Smooth muscle cell (in vitro differentiated cells): ENCODE measurements at regions not wholly inside any gene's neighbourhood (a gene's known extent, or its start where the extent isn't known, plus 50 kb on each side); places are given as distances from the start of the nearest gene placed in this dataset.
"Not testable (repeated sequence)": the region's sequence is repeated elsewhere in the genome, so short reads cannot be mapped to it uniquely, and the experiment has no call there.

Experiments used
- DNase-seq: peaks from one replicate; lab custom pipeline; 2025; ENCODE audit not compliant: unreplicated experiment; lab: John Stamatoyannopoulos, UW
- H2AFZ ChIP-seq: fragments of 200-600 bp; sonication (generic); 2 replicates; pipeline ENCODE4 v1.6.0; 2016; ENCODE audit warnings: antibody characterized with exemption, low read depth, mild to moderate bottlenecking
- H3F3A ChIP-seq: fragments of 200-600 bp; sonication (generic); 2 replicates; pipeline ENCODE4 v1.6.0; 2017; ENCODE audit warnings: antibody characterized with exemption, low read depth
- H3K27ac ChIP-seq: fragments of 200-600 bp; sonication (generic); 2 replicates; pipeline ENCODE4 v1.5.1; 2016; ENCODE audit warnings: low read depth, mild to moderate bottlenecking
- H3K27me3 ChIP-seq: fragments of 200-600 bp; sonication (generic); 2 replicates; pipeline ENCODE4 v1.6.1; 2016; ENCODE audit warnings: low read depth, mild to moderate bottlenecking
- H3K36me3 ChIP-seq: fragments of 200-600 bp; sonication (generic); 2 replicates; pipeline ENCODE4 v1.5.1; 2016; ENCODE audit warnings: low read depth
- H3K4me1 ChIP-seq: fragments of 200-600 bp; sonication (generic); 2 replicates; pipeline ENCODE4 v1.5.1; 2016; ENCODE audit warnings: low read depth
- H3K4me2 ChIP-seq: fragments of 200-600 bp; sonication (generic); 2 replicates; pipeline ENCODE4 v1.6.0; 2016; ENCODE audit warnings: mild to moderate bottlenecking
- H3K4me3 ChIP-seq: fragments of 200-600 bp; sonication (generic); 2 replicates; pipeline ENCODE4 v1.5.1; 2016; ENCODE audit warnings: mild to moderate bottlenecking
- H3K79me2 ChIP-seq: fragments of 200-600 bp; sonication (generic); 2 replicates; pipeline ENCODE4 v1.6.0; 2016; ENCODE audit warnings: low read depth, mild to moderate bottlenecking
- H3K9ac ChIP-seq: fragments of 200-600 bp; sonication (generic); 2 replicates; pipeline ENCODE4 v1.6.0; 2016; ENCODE audit warnings: low read depth
- H3K9me3 ChIP-seq: fragments of 200-600 bp; sonication (generic); replicated peaks from 2 replicates; pipeline ENCODE4 v1.5.1; 2016; ENCODE audit warnings: low read depth
- H4K20me1 ChIP-seq: fragments of 200-600 bp; sonication (generic); 2 replicates; pipeline ENCODE4 v1.6.0; 2016; ENCODE audit warnings: low read depth
- CTCF ChIP-seq: fragments of 200-600 bp; sonication (generic); IDR thresholded peaks from 2 replicates; pipeline ENCODE4 v1.5.1; 2017; ENCODE audit warnings: borderline replicate concordance, mild to moderate bottlenecking, antibody characterized with exemption; ENCODE audit not compliant: insufficient read depth, poor library complexity, severe bottlenecking
- WGBS: methylation state at CpG from one replicate; pipeline ENCODE4 v1.1.7; 2016; ENCODE audit warnings: low lambda C conversion rate; 5-methylcytosine and 5-hydroxymethylcytosine counted together

- no peak for TF ChIP-seq CTCF
- H3K4me3 ChIP-seq, result no peak overlapping the region
- H3K79me2 ChIP-seq, result no peaks in the 10 kb centered on the region
- no peak for DNase-seq
- no peaks in the 10 kb centered on the region for H3F3A ChIP-seq
- H4K20me1 ChIP-seq, result no peaks in the 10 kb centered on the region
- no peak overlapping the region for H3K27ac ChIP-seq
- no peak overlapping the region for H2AFZ ChIP-seq
- H3K9ac ChIP-seq, result no peak overlapping the region
- no peaks in the 10 kb centered on the region for H3K36me3 ChIP-seq
- H3K9me3 ChIP-seq, result no peaks in the 10 kb centered on the region
- WGBS, result 63% methylated on average over 7 of the region's 8 CpGs
- H3K4me2 ChIP-seq, result no peak overlapping the region
- no peaks in the 10 kb centered on the region for H3K4me1 ChIP-seq
- H3K27me3 ChIP-seq, result no peaks in the 10 kb centered on the region
These were observed 84.6 kb upstream of the WSB1 start for GRCh38 chr17:27209316-27209715.

- not testable (repeated sequence) for H3K79me2 ChIP-seq, H2AFZ ChIP-seq, H3F3A ChIP-seq, H3K4me3 ChIP-seq, H3K27me3 ChIP-seq, H3K36me3 ChIP-seq, H3K9ac ChIP-seq, H3K4me2 ChIP-seq, H3K27ac ChIP-seq, DNase-seq, H4K20me1 ChIP-seq, H3K4me1 ChIP-seq, H3K9me3 ChIP-seq
- 98% methylated on average over 3 of the region's 5 CpGs for WGBS
These were observed 83.1 kb upstream of the WSB1 start for GRCh38 chr17:27210809-27211208.

- no peak overlapping the region for H3K4me3 ChIP-seq
- H3K4me1 ChIP-seq, result no peaks in the 10 kb centered on the region
- no peak overlapping the region for H2AFZ ChIP-seq
- no peaks in the 10 kb centered on the region for H4K20me1 ChIP-seq
- H3K79me2 ChIP-seq, result no peaks in the 10 kb centered on the region
- H3K36me3 ChIP-seq, result no peaks in the 10 kb centered on the region
- no peak for TF ChIP-seq CTCF
- WGBS, result 90% methylated on average over 1 of the region's 1 CpG
- H3K9ac ChIP-seq, result no peak overlapping the region
- no peaks in the 10 kb centered on the region for H3K9me3 ChIP-seq
- H3K4me2 ChIP-seq, result no peak overlapping the region
- no peaks in the 10 kb centered on the region for H3K27me3 ChIP-seq
- H3F3A ChIP-seq, result no peaks in the 10 kb centered on the region
- H3K27ac ChIP-seq, result no peak overlapping the region
- DNase-seq, result no peak
These were observed 77.1 kb upstream of the WSB1 start for GRCh38 chr17:27216836-27217235.

GRCh38 chr17:27217631-27218030 is 76.3 kb upstream of the WSB1 start:
- H3K9me3 ChIP-seq, result no peaks in the 10 kb centered on the region
- H3K79me2 ChIP-seq, result no peaks in the 10 kb centered on the region
- H3F3A ChIP-seq, result no peaks in the 10 kb centered on the region
- no peak overlapping the region for H3K4me2 ChIP-seq
- no peak for TF ChIP-seq CTCF
- H3K9ac ChIP-seq, result no peak overlapping the region
- 70% methylated on average over 5 of the region's 5 CpGs for WGBS
- no peaks in the 10 kb centered on the region for H4K20me1 ChIP-seq
- H3K4me1 ChIP-seq, result no peaks in the 10 kb centered on the region
- no peak for DNase-seq
- no peak overlapping the region for H2AFZ ChIP-seq
- H3K27ac ChIP-seq, result no peak overlapping the region
- no peaks in the 10 kb centered on the region for H3K27me3 ChIP-seq
- no peaks in the 10 kb centered on the region for H3K36me3 ChIP-seq
- no peak overlapping the region for H3K4me3 ChIP-seq
